Sciatic nerve (tissue), 2 donors: ENCODE measurements at regions not wholly inside any gene's neighbourhood (a gene's known extent, or its start where the extent isn't known, plus 50 kb on each side); places are given as distances from the start of the nearest gene placed in this dataset.
"Not testable (repeated sequence)": the region's sequence is repeated elsewhere in the genome, so short reads cannot be mapped to it uniquely, and the experiment has no call there.

ENCODE experiments used
- ATAC-seq: fragments of 200-7000 bp; cut with Tn5 transposase; one replicate; pipeline ENCODE4 v1.9.1; 2020; ENCODE audit warnings: mild to moderate bottlenecking, moderate library complexity
- DNase-seq: peaks from one replicate; pipeline ENCODE4 v3.0.0-alpha.2; 2020; ENCODE audit warnings: low spot score
- intact Hi-C: fragments of 100-400 bp; cut with DNase I; formaldehyde crosslinking; loops from one replicate; pipeline ENCODE4 v1.14.2; 2022
- donor health status: DM: no; HTN: no; CAD: no.
- donor health status: DM: no; HTN: no; CAD: no.

GRCh38 chr20:29687438-29687837, 1570.0 kb upstream of the DEFB115 start:
- intact Hi-C loops = no loop called here
- ATAC-seq (no peak), DNase-seq (no peak)

- intact Hi-C loops = loop anchor here (10.0 kb wide), 1 partner anchor 65 kb away; no protein-coding TSS in a partner anchor
- ATAC-seq (no peak), DNase-seq (peak; percentile 59)
These were observed 1567.8 kb upstream of the DEFB115 start for GRCh38 chr20:29689411-29690225.

DNA sequence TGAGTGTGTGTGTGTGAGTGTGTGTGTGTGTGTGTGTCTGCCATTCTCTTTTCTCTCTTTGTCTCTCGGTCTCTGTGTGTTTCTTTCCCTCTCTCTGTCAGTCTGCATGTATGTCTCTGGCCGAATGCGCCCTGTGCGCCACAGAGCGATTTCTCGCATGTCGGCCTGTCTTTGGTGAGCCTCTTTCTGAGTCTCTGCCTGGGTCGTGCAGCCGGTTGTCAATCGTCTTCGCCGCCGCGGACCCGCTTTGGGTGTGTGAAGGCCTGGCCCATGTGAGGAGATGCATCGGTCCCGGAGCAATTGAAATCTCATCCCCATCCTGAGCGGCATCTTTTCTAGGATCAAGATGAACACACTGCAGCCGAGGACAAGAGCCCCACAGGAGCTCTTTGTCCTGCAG, 1567.2 kb upstream of the DEFB115 start:
- intact Hi-C loops = loop anchor here (10.0 kb wide), 1 partner anchor 65 kb away; no protein-coding TSS in a partner anchor
- ATAC-seq = no peak
- DNase-seq = no peak

DNA sequence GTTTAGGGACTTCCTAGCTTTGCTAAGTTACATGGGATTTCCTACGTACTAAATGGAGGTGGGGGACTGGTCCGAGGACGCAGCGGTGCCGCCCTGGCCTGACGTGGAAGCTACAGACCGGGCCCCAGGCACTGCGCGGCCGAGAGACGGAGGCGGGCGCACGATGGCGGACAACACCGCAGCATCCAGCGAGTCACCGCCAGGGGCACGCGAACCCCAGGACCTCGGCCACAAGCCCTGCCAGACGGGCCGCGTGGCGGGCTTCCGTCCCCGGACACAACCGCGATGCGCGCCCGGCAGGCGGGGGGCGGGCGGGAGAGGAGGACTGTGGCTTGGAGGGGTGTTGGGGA, 1516.9 kb upstream of the DEFB115 start:
- intact Hi-C loops = no loop called here
- DNase-seq = no peak
- ATAC-seq = no peak

DNA sequence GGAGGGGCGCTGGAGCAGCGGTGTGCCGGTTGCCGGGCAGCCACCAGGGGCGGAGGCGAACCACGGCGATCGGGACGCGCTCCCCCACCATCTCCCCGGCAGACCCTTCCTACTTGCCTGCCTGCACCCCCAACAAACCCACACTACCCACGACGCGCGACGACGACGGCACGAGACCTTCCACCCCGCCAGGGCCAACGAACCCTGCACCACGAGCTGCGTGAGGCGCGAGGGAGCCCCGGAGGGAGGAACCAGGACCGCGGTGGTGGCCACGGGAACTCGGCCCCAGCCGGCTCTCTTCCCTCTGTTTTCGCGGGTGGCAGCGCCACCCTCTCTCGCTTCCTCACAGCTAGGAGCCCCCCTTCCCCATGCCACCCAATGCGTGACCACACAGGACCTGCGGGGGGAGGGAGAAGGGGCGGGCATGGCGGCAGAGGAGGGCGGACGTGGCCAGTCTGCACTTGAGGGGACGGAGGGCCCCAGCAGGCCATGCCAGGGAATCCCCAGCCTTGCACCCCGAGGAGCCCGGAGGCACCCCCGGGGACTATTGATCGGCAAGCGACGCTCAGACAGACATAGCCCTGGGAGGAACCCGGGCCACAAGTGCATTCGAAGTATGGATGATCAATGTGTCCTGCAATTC, 1516.4 kb upstream of the DEFB115 start:
- DNase-seq = no peak
- ATAC-seq = peak; percentile 32
- intact Hi-C loops = no loop called here

DNA sequence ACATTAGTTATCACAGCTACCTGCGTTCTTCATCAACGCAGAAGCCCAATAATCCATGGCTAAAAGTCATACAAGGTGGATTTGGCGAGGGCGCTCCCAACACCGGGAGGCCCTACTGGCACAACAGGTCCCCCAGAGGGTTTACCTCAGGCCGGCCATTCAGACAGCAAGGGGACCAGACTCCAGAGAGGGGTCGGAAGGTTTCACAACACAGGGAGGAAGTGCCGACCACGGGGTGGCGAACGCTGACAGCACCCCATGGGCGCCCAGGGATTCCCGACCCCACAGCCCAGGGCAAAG, 1515.9 kb upstream of the DEFB115 start:
- ATAC-seq = no peak
- DNase-seq = no peak
- intact Hi-C loops = no loop called here

GRCh38 chr20:29741894-29742698, 1515.4 kb upstream of the DEFB115 start:
- ATAC-seq (no peak), DNase-seq (no peak)
- intact Hi-C loops = no loop called here

GRCh38 chr20:29742699-29743100, 1514.8 kb upstream of the DEFB115 start:
- ATAC-seq (no peak), DNase-seq (no peak)
- intact Hi-C loops = no loop called here

DNA sequence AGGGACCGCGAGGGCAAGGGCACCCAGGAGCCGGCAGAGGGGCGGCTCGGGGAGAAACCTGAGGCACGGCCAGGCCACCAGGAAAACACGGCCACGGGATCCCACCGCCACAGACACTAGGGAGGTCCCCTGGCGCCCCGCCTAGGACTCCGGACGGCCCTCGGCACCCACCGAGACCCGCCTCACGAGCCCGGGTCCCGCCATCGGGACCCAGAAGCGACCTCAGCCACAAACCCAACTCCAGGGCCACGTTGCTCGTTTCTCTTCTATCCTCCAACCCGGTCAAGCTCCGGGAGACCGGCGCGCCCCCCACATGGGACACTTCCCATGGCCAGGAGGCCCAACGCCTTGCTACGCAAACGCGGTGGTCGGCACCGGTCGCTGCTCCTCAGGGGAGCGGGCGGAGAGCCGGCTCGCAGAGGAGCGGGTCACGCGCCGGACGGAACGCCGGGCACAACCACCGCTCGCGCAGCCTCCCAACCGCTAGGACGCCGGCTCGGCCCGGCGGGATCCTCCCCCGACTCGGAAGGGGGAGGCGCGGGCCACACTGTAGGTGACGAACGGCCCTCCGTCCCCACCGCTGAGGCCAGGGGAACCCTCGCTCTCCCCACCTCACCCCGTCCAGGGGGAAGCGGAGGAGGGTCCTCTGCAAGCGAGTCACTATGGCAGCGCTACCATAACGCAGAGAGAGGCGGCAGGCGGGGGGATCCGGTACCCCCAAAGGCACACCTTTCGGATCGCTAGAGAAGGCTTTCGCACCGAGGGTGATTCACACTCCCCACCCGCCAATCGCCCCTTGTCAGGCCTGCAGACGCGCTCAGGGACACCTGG, 1514.1 kb upstream of the DEFB115 start:
- no peak for ATAC-seq
- intact Hi-C loops = no loop called here
- no peak for DNase-seq

DNA sequence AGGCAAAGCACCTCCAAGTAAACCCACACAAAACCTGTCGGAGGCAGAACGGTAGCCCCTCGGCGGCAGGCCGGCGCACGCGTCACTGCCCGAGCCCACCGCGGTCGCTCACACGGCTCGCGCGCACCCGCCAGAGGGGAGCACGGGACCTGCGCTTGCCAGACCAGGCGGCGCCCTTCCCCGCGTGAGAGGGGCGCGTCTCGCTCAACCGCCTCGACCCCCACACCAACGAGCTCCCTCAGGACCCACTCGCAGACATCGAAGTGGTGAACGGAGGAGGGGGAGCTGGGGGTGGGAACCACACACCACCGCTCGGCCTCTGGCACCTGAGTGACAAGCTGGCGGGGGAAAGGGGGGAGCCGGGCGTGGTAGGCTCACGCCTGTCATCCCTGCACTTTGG, 1513.4 kb upstream of the DEFB115 start:
- ATAC-seq (no peak), DNase-seq (no peak)
- intact Hi-C loops = no loop called here

DNA sequence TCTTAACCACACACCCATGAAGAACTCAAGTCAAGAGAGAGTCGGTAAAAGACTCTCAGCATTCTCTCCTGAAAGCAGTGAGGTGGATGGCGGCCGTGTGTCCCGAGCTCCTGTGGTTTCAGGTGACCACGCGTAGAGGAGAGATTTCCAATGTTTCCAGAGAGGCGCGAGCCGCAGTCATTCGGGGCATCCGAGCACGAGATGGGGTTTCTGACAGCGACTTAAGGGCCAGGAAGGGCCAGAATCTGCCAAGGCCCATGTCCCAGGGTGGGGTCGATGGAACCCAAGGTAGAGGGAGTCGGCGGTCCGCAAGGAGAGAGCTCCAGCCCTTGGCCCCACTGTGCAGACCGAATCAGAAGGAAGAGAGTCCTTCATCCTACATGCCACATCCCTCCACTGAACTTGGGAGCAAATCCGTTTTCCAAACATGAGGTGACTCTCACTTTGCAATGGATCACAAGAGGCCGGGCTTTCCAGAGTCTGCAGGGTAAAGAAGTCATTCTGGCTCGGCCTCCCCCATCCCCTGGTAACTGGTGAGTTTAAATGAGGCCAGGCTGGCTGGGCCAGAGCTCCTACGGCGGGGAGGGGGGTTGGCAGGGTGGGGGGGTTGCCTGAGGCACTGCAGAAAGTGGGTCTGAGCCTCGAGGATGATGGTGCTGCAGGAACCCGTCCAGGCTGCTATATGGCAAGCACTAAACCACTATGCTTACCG, 1511.8 kb upstream of the DEFB115 start:
- DNase-seq, intact Hi-C loops, ATAC-seq: not testable (repeated sequence)

GRCh38 chr20:29750268-29750899, 1507.1 kb upstream of the DEFB115 start:
- intact Hi-C loops = loop anchor here (10.0 kb wide), 1 partner anchor 56 kb away; no protein-coding TSS in a partner anchor
- DNase-seq (no peak), ATAC-seq (no peak)

DNA sequence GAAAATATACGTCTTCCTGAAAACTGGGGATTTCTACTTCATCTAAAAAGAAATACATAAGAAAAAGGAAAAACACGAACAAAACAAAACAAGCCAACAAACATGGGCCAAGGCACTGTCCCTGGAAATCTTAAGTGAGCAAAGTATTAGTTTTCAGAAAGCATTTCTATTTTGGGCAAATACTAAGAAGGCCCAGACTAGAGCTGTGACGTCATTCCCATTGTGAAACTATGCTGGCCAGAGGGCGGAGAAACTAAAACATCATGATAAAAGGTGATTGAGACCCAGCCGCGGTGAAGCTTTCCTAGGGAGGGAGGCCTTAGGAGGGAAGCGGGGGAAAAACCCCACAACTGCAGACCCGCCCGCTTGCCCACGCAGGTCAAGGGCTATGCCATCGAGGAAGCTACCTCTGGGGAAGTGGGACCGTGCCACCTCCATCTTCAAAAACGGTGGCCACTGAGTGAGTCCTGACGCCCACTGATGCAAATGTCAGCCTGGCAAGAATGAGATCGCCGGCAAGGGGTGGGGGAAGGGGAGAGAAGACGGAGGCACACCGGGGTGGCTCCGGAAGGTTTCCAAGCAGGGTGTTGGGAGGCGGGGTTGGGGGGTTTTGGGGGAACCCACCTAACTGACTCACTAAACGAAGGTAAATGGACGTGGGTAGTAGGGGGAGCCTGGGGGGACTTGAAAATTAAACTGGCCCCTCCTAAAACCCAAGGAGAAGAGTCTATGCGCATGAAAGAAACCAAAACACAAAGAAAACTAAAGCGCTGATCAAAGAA, 1504.6 kb upstream of the DEFB115 start:
- not testable (repeated sequence) for ATAC-seq, DNase-seq
- intact Hi-C loops = loop anchor here (10.0 kb wide), 1 partner anchor 58 kb away; no protein-coding TSS in a partner anchor

DNA sequence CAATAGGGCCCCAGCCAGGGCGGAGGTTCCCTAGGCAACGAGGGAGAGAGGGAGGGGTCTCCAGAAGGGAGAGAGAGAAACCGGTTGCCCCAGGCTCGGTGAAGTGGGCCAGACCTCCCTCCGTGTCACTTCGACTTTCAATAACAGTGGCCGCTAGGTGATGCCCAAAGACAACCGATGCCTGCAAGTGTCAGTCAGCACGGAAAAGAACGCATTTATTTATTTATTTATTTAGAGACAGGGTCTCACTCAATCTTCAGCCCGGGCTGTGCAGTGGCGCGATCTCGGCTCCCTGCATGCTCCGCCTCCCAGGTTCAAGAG, 1504.1 kb upstream of the DEFB115 start:
- intact Hi-C loops = loop anchor here (10.0 kb wide), 1 partner anchor 59 kb away; no protein-coding TSS in a partner anchor
- not testable (repeated sequence) for DNase-seq, ATAC-seq

DNA sequence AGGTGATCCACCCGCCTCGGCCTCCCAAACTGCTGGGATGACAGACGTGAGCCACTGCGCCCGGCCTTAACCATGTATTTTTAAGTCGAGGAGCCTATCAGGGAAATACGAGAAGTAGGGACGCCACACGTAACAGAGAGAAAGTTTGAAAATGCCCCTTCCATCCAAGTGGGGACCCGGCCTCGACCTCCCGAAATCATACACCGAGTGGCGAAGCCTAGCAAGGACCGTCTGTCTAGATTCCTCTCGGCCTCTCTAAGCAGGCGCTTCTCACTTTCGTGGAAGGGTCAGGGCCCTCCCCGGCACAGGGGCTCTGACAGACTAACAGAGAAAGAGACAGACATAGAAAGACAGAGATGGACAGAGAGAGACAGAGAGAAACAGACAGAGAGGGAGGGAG, 1503.6 kb upstream of the DEFB115 start:
- intact Hi-C loops = loop anchor here (10.0 kb wide), 1 partner anchor 59 kb away; no protein-coding TSS in a partner anchor
- not testable (repeated sequence) for ATAC-seq, DNase-seq

GRCh38 chr20:29755854-29756498, 1501.5 kb upstream of the DEFB115 start:
- not testable (repeated sequence) for ATAC-seq, DNase-seq
- intact Hi-C loops = loop anchor here (10.0 kb wide), 1 partner anchor 61 kb away; no protein-coding TSS in a partner anchor
